ENCODE measurements at regions not wholly inside any gene's neighbourhood (a gene's known extent, or its start where the extent isn't known, plus 50 kb on each side); places are given as distances from the start of the nearest gene placed in this dataset.
"Not testable (repeated sequence)": the region's sequence is repeated elsewhere in the genome, so short reads cannot be mapped to it uniquely, and the experiment has no call there.

DNA sequence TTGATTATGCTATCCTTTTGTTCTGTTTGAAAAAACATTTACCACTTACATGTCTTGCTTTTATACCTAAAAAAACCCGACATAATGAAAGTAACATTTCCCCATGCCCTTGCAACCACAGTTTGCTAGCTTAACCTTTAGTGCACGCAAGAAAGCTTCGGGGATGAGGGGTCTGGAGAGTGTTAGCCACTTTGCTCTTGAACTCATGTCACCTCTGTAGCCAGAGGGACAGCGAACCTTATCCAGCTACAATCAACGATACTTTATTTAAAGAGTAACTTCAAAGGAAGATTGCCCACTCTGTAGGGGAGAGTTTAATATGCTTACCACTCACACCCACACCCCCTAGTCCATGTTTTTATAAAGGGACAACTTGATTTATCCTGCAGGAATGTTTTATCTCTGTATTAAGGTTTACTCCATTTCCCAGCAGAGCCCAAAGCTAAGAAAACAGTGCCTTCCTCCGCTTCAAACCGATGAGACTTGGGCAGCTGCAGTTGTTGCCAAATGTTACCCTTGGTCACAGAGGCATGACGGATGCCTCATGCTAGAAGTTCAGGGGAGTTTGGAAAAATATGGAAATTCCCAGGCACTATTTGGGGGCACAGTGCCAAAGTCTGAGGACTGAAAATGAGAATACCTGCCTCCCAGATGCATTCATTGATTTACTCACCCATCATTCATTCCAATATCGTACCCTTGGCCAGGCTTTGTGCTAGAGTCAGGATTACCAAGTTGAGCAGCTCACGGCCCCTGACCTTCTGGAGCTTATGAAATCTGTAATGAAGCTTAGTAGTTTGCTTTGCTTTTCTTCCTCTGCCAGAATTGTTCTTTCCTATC is 61.4 kb upstream of the VCAM1 start:
- TF ChIP-seq, protein P1, sequence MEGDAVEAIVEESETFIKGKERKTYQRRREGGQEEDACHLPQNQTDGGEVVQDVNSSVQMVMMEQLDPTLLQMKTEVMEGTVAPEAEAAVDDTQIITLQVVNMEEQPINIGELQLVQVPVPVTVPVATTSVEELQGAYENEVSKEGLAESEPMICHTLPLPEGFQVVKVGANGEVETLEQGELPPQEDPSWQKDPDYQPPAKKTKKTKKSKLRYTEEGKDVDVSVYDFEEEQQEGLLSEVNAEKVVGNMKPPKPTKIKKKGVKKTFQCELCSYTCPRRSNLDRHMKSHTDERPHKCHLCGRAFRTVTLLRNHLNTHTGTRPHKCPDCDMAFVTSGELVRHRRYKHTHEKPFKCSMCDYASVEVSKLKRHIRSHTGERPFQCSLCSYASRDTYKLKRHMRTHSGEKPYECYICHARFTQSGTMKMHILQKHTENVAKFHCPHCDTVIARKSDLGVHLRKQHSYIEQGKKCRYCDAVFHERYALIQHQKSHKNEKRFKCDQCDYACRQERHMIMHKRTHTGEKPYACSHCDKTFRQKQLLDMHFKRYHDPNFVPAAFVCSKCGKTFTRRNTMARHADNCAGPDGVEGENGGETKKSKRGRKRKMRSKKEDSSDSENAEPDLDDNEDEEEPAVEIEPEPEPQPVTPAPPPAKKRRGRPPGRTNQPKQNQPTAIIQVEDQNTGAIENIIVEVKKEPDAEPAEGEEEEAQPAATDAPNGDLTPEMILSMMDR (IDR thresholded peaks at IDR 0.05; ENCODE audit: low read length, missing control alignments), result no peak
- DNase-seq (ENCODE audit: low read depth), result peak; percentile 53
- no peak overlapping the region for H3K4me3 ChIP-seq (replicated peaks; ENCODE audit: low read depth, low read length)

DNA sequence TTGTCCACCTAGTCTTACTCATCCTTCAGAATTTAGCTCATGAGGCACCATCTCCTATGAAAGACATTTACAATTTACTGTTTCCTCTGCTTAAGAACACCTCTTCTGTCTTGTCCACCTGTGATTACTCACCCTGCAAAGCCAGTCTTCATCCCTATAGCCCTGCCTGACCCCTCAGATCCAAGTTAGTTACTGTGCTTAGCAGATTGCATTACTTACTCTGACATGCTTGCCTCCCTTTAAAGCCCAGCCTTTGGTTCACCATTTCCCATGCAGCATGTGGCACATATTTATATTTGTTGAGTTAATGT is 60.9 kb upstream of the VCAM1 start:
- H3K4me3 ChIP-seq (replicated peaks; ENCODE audit: low read depth, low read length), result no peak overlapping the region
- DNase-seq (ENCODE audit: low read depth), result no peak
- TF ChIP-seq, protein P1 (IDR thresholded peaks at IDR 0.05; ENCODE audit: low read length, missing control alignments), result no peak

DNA sequence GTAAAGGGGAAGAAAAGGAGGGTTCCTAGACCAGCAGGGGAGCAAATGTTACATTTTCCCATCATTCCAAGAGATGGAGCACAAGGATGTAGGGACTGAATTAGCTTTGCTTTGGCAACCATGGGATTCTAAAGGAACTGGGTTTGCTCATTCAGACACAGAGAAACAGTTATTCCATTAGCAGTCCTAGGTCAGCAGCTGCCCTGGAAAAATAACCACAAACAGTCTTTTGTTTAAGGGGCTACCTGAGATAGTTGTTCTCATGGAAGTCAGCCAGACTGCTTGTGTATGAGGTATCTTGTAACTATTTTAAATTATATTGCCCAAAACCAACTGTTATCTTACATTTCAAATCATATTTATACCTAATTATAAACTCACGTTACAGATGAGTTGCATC is 58.4 kb upstream of the VCAM1 start:
- TF ChIP-seq, protein P1 (IDR thresholded peaks at IDR 0.05; ENCODE audit: low read length, missing control alignments), result no peak
- no peak for DNase-seq (ENCODE audit: low read depth)
- H3K4me3 ChIP-seq (replicated peaks; ENCODE audit: low read depth, low read length), result no peak overlapping the region

DNA sequence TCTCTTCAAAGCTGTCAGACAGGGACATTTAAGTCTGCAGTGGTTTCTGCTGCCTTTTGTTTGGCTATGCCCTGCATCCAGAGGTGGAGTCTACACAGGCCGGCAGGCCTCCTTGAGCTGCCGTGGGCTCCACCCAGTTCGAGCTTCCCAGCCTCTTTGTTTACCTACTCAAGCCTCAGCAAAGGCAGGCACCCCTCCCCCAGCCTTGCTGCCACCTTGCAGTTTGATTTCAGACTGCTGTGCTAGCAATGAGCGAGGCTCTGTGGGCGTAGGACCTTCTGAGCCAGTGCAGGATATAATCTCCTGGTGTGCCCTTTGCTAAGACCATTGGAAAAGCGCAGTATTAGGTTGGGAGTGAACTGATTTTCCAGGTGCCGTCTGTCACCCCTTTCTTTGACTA is 51.0 kb upstream of the VCAM1 start:
- H3K4me3 ChIP-seq (replicated peaks; ENCODE audit: low read depth, low read length); DNase-seq (ENCODE audit: low read depth): not testable (repeated sequence)

Data from fibroblast of pulmonary artery (primary cell).